GM18858 (cell line): ENCODE measurements at regions not wholly inside any gene's neighbourhood (a gene's known extent, or its start where the extent isn't known, plus 50 kb on each side); places are given as distances from the start of the nearest gene placed in this dataset.
A peak's percentile ranks its signal among the peaks of the same experiment; 100 is the strongest.
"Not testable (repeated sequence)": the region's sequence is repeated elsewhere in the genome, so short reads cannot be mapped to it uniquely, and the experiment has no call there.

Source experiments
- ATAC-seq: cut with Tn5 transposase; IDR thresholded peaks from one replicate; pipeline ENCODE4 v1.9.1; 2021; ENCODE audit not compliant: unreplicated experiment

DNA sequence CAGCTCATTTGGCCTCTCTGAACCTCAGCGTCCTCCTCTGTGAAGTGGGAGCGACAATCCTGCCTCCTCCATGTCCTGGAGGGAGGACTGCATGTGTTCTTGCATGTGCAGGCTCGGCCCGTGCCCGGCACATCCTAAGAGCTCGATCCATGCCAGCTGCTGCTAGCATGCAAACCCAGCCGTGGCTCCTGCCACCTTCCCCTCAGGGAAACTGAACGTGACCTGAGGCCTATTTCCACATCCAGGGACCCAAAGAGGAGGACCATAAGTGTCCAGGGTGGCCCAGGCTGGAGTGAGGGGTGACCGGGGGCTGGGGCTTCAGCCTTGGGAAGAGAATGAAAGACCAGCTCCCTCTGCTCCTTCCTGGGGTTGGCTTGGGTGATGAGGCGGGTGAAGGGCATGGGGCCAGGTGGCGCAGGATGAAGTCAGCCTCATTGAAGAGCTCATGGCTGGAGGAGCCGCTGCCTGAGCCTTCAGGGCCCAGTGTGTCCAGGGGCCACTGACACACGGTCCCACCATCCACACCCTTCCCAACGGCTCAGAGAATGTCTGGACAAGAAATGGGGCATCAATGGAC is 115.7 kb upstream of the AKAP13 start:
- ATAC-seq: not testable (repeated sequence)

DNA sequence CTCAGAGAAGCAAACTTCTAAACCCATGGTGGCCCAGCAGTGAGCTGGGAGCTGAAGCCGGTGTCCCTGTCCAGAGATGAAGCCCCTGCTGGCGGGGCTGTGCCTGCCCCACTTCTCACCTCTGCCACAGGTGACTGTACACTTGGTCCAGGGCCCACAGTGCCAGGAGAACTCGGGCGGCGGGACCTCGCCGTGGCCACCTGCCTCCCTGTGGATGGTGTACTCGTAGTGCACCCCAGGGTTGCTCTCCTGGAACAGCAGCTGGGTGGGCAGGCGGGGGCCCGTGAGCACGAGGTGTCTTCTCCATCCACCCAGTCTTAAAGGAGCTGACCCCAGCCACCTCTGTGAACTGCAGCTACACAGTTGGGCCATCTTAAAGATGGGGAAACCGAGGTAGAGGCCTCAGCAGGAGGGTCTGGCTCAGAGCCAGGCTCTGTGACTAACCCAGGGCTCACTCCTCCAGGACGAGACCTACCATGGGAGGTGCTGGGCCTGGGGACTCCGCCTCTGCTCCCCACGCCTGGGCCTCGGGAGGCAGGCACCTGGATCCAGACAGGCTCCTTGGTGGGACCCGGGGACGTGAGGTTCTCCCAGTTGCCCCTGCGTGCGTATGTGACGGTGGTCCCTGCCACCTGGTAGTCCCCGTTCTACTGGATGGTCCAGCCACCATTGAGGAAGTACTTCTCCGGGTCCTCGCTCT is 113.1 kb upstream of the AKAP13 start:
- ATAC-seq: not testable (repeated sequence)

DNA sequence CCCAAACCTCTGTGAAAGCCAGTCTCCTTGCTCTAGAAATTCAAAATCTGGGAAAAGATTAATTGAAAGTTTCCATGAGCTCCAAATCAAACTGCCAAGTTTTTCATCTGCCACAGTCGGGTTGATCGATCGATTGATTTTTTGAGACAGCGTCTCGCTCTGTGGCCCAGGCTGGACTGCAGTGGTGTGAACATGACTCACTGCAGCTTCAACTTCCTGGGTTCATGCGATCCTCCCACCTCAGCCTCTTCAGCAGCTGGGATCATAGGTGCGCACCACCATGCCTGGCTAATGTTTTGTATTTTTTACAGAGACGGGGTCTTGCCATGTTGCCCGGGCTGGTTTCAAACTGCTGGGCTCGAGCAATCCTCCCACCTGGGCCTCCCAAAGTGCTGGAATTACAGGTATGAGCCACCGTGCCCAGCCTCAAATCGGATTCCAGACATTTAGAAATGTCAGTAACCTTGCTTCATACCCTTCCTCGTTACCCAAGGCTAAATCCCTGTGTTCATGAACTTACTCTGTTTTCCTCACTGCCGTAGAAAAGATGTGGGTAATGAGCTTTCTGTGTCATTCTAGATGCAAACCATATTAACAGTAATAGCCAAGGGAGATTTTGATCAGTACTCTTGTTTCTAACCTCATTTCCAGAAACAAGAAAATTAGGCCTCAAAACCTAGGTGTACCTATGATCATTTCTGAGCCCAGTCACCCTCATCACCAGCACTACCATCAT is 105.9 kb upstream of the AKAP13 start:
- no peak for ATAC-seq

DNA sequence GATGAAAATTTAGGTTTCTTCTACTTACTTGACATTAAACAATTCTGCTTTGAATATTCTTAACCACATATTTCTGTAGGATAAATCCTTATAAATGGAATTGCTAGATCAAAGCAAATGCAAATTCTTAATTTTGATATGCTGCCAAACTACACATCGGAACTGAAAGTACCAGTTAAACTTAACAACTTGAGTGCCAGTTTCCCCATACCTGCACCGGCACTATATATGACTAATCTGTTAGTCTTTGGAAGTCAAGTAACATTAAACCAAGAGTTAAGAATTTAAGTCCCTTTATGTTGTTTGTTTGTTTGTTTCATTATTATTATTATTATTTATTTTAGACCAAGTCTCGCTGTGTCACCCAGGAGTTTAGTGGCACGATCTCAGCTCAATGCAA is 103.9 kb upstream of the AKAP13 start:
- ATAC-seq: no peak

DNA sequence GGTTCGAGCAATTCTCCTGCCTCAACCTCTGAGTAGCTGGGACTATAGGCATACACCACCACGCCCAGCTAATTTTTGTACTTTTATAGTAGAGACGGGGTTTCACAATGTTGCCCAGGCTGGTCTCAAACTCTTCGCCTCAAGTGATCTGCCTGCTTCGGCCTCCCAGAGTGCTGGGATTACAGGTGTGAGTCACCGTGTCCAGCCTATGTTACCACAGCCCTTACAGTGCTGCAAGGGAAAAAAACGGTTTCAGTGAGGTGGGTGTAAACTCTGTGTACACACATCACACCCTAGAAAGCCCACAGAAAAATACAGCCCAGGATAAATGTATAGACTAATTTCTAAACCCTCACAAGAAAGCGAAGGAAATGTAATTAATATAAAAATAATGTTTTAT is 103.5 kb upstream of the AKAP13 start:
- ATAC-seq: no peak

DNA sequence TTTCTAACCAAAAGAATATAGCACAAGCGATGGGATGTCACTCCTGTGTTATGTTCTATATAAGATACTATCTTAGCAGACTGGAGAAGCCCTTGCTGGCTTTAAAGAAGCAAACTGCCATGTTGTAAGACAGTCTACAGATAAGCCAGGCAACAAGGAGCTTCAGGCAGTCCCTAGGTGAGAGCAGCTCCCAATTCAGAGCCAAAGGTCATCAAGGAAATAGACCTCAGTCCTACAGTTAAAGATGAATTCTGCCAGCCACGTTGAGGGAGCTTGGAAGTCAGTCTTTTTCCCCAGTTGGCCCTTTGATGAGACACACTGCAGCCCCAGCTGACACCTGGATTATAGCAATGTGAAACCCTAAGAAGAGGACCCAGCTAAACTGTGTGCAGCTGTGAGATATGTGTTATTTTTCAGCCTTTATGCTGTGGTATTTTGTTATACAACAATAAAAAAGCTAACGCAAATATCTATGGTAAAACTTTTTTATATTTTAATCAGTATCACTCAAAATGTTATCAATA is 102.5 kb upstream of the AKAP13 start:
- no peak for ATAC-seq

DNA sequence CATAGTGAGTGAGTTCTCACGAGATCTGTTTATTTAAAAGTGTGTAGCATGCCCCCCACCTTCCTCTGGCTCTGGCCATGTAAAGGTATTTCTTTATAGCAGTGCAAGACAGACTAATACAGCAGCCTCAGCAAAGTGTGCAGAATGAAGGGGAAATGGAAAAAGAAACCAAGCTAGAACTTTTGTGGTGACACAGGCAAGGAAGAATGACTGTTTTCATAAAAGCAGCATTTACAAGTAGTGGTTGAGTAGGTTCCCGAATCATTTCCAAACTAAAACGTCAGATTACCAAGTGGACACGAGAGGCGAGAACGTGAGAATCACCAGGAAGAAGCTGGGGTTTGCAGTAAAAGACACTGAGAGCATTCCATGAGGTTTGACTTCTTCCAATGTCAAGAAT is 100.2 kb upstream of the AKAP13 start:
- no peak for ATAC-seq

DNA sequence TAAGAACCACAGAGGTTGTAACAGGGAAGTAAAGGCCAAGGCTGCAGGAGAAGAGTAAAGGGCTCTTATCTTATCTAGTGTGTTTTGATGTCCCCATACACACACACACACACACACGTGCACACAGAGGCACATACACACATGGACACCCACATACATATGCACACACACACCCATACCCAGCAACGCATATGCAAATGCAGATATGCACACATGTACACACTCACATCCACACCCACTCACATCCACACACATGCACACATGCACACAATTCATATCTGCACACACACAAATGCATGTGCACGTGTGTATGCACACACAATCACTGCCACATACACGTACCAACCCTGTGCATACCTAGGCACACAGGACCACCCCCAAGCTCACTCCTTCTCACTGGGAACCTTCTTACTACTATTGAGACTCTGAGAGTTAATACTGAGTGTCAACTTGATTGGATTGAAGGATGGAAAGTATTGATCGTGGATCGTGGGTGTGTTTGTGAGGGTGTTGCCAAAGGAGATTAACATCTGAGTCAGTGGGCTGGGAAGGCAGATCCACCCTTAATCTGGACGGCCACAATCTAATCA is 99.0 kb upstream of the AKAP13 start:
- ATAC-seq: no peak

DNA sequence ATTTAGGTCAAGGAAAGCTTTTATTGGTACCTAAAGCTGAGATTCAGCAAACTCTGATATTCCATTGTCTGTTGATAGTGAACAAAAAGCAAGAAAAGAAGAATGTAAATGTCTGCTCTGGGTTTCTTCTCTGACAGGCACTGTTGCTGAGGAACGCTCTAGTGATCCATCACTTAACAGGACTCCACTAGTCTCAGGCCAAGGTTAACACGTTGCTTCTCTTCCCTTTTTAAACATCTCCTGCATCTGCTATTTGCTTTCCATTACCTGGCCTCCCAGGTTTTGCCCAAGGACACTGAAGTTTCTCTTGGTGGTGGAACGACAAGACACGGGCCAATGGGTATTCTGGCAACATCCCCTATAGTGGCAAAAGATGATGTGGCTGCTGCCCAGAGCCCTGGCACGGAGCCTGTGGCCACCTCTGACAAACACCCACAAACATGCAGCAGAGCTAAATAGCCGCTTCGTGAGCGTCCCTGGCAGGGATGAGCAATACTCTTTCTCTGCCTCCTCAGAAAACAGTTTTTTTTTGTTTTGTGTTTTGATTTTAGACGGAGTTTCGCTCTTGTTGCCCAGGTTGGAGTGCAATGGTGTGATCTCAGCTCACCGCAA is 97.8 kb upstream of the AKAP13 start:
- ATAC-seq: no peak

DNA sequence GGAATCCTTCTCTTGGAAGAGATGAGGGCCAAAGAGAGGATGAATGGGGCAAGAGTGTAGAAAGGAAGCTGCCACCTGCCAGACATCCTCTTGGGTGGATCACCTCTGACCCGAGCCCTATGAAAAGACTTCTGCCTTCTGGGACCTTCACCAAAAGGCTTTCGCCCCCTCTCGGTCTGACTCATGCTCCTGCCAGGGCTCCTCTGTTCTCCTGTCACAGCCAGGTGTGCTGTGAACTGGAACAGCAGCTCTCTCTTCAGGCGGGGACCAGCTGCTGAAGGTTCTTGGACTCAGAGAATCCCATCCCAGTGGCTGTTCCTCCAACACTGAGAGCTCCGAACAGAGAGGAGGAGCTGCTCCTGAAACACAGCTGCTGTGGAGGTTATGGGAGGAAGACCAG is 96.6 kb upstream of the AKAP13 start:
- ATAC-seq: peak; percentile 83

DNA sequence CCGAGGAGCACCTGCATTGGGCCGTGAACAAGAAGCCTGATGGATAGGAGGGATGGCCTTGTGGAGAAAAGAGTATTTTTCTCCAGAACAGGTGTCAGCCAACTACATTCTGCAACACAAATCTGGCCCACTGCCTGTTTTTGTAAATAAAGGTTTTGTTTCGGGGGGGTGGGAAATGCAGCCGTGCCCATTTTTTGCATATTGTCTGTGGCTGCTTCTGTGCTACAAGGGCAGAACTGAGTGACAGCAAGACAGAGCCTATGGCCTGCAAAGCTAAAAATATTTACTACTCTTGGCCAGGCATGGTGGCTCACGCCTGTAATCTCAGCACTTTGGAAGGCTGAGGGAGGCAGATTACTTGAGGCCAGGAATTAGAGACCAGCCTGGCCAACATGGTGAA is 95.9 kb upstream of the AKAP13 start:
- peak; percentile 44 for ATAC-seq

DNA sequence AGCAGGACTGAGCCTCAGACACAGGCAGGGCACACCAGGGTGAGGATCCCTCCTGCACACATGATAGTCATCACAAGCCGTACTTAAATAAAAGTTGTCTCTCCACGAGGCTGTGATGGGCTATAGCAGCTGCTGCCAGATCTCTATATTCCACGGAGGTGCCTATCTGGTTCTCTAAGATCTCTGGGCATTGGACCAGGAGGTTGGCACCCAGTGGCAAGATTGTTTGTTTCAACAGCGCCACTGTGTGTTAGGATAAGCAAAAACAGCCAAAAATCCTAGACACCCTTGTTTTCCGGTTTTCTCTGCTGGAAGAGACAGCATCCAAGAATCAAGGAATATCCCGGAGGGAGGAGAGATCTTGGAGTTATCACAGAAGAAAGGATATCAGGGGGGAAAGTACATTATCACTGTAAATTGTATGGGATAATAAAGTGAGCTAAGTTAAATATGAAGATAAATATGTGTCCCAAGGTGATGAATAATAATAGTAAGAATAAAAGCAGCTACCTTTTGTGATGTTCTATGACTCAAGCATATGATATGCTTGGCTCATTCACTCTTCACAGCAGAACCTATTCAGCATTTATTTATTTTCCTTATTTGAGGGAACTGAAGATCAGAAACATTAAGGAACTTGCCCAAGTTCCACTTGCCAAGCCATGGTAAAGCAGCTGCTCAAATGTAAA is 90.6 kb upstream of the AKAP13 start:
- no peak for ATAC-seq

DNA sequence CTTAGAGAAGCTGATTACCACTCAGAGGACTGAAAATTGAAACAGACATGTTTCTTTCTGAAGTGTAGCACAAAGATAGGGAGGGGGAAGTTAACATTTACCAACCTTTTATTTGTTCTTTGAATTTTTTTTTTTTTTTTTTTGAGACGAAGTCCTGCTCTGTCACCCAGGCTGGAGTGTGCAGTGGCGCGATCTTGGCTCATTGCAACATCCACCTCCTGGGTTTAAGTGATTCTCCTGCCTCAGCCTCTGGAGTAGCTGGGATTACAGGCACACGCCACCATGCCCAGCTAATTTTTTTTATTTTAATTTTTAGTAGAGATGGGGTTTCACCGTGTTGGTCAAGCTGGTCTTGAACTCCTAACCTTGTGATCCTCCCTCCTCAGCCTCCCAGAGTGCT is 87.8 kb upstream of the AKAP13 start:
- not testable (repeated sequence) for ATAC-seq

DNA sequence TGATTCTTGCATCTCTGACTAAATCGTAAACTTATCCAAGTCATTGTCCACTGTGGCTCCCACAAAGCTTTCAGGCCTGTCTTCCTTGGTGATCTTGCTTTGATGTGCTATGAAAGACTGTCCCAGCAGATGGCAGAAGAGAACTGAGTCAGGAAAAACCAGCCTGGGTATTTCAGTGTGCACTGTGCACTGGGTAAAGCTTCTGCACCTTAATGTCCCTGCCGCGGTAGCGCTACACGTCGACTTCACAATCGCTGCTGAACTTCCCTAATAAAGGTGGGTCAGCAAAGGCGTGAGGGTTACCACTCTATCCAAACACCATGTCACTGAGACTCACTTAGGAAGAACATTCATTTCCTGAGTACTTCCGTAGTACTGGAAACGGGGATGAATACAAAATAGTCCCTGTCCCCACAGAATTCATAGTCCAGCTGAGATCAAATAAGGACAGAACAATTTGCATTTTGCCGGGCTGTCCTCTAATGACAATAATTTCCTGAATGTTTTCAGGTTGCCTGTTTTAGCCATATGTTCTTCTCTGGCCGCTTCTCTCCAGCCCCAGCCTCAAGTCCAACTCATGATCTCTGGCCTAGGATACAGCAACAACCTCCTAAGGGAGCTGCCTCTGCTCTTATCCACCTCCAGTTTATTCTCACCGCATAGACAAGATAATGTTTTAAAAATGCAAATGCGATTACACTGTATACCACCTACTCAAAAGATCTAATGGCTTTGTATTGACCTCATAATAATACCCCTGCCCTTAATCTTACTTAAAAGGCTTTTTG is 83.6 kb upstream of the AKAP13 start:
- peak; percentile 97 for ATAC-seq

DNA sequence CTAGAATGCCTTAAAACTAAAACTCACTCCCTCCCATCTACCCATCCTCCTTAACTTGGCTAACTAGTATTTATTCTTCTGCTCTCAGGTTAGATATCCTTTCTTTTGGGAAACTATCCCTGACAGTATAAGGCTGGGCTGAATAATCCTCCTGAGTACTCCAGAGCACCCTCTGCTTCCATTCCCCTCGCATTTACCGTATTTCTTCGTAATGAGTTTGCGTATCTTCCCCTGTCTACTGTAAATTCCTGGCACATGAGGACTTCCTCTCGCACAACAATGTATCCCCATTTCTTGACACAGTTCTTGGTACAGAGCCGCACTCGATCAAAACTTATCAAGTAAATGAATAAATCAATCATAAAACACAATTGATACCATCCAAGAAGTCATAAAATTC is 82.9 kb upstream of the AKAP13 start:
- no peak for ATAC-seq

DNA sequence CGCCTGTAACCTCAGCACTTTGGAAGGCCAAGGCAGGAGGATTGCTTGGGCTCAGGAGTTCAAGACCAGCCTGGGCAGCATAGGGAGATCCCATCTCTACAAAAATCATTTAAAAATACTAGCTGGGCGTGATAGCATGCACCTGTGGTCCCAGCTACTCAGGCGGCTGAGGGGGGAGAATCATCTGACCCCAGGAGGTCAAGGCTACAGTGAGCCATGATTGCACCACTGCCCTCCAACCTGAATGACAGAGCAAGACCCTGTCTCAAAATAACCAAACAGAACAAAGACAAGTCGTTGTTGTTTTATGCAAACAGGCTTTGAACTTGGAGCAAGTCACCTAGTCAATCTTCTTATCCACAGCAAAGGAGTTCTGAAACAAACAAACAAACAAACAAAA is 82.0 kb upstream of the AKAP13 start:
- no peak for ATAC-seq

DNA sequence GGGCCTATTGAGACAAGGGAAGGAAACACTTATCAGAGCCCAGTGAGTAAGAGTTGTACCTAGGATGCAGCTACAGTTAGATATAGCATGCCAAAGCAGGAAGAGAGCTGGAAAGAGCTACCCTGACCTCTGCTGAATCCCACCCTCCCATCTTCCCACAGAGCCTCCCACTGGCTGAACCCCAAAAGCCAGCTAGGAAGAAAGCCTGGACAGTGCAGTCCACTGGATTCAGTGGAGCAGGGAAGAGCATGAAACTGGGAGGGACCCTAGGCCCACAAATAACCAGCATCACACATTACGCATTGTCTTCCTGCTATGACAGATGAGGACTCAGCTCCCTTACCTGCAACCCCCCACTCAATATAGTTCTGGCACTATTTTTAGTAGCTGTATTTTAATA is 81.5 kb upstream of the AKAP13 start:
- no peak for ATAC-seq

DNA sequence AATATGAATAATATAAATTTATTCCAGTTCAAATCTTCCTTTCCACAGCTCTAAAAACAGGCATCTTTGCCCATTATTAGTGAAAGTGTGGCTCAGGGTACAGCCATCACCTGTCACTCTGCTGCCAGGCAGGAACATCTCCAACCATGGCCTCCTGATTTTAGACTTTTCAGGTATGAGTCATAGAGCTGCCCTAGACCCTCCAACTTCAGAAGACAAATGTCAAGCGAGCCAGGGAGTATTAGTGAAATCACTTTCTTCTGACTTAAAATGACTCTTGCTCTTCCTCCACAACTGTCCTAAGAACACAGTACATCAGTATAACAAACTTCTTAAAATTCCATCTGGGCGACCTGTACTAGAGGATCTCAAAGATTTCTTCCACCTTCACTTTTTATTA is 78.1 kb upstream of the AKAP13 start:
- no peak for ATAC-seq

DNA sequence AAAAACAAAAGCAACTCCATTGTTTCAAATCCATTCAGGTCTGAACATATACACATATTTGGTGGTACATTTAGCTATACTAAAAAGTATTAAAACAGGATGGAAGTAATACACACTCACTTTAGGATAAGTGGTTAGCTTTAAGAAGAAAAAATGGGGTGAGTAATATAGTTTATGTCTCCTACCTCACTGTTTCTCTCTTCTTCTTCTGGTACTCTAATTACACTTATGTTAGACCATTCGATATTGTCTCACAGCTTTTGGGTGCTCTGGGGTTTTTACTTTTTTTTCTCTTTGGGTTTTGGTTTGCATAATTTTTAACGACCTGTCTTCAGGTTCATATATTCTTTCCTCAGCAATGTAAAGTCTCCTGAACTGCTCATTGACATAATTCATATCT is 75.4 kb upstream of the AKAP13 start:
- ATAC-seq: no peak
